GM03348 (cell line): ENCODE measurements at regions not wholly inside any gene's neighbourhood (a gene's known extent, or its start where the extent isn't known, plus 50 kb on each side); places are given as distances from the start of the nearest gene placed in this dataset.
"Not testable (repeated sequence)": the region's sequence is repeated elsewhere in the genome, so short reads cannot be mapped to it uniquely, and the experiment has no call there.

Source experiments
- DNase-seq: peaks from one replicate; pipeline ENCODE4 v3.0.0; 2012; ENCODE audit warnings: low spot score

- peak; percentile 80 for DNase-seq
Observed at GRCh38 chr1:30378991-30379581, 344.3 kb downstream of the MATN1 start.

- no peak for DNase-seq
Observed at GRCh38 chr1:30378003-30378596, 345.3 kb downstream of the MATN1 start.

GRCh38 chr1:30377230-30378002, 346.0 kb downstream of the MATN1 start:
- no peak for DNase-seq

GRCh38 chr1:30376054-30376697, 347.2 kb downstream of the MATN1 start:
- no peak for DNase-seq

GRCh38 chr1:30375156-30375555, 348.2 kb downstream of the MATN1 start:
- DNase-seq = no peak

GRCh38 chr1:30374400-30375070, 348.9 kb downstream of the MATN1 start:
- DNase-seq = no peak

- no peak for DNase-seq
Observed at GRCh38 chr1:30373471-30374399, 349.6 kb downstream of the MATN1 start.

GRCh38 chr1:30372792-30373433, 350.5 kb downstream of the MATN1 start:
- no peak for DNase-seq

- no peak for DNase-seq
Observed at GRCh38 chr1:30371888-30372791, 351.2 kb downstream of the MATN1 start.

- DNase-seq = no peak
Observed at GRCh38 chr1:30371179-30371788, 352.1 kb downstream of the MATN1 start.

- no peak for DNase-seq
Observed at GRCh38 chr1:30368651-30369240, 354.6 kb downstream of the MATN1 start.

GRCh38 chr1:30366911-30367310, 356.5 kb downstream of the MATN1 start:
- no peak for DNase-seq

GRCh38 chr1:30366199-30366598, 357.2 kb downstream of the MATN1 start:
- DNase-seq = no peak

GRCh38 chr1:30365596-30365995, 357.8 kb downstream of the MATN1 start:
- no peak for DNase-seq

GRCh38 chr1:30363031-30363430, 360.4 kb downstream of the MATN1 start:
- DNase-seq = no peak

- no peak for DNase-seq
Observed at GRCh38 chr1:30362603-30362990, 360.8 kb downstream of the MATN1 start.

GRCh38 chr1:30361890-30362602, 361.3 kb downstream of the MATN1 start:
- DNase-seq = not testable (repeated sequence)

- no peak for DNase-seq
Observed at GRCh38 chr1:30360753-30361152, 362.6 kb downstream of the MATN1 start.
